Gastrocnemius medialis (tissue), 4 donors: ENCODE measurements at regions not wholly inside any gene's neighbourhood (a gene's known extent, or its start where the extent isn't known, plus 50 kb on each side); places are given as distances from the start of the nearest gene placed in this dataset.

Source experiments
- ATAC-seq, 2 donors: fragments of 150-250 bp; one replicate each; pipeline ENCODE4 v1.9.1; 2016
- DNase-seq, 2 donors: peaks; one replicate each; pipeline ENCODE4 v3.0.0-alpha.2; 2019
- H3K27ac ChIP-seq, 4 donors: fragments of 200-600 bp; sonication (generic); 1 replicate in 1 of 4; 2 replicates in 3 of 4; pipeline ENCODE4 v1.5.1; 2016 to 2018; ENCODE audit warnings: mild to moderate bottlenecking in 2 of 4, moderate library complexity in 1 of 4
- H3K27me3 ChIP-seq, 3 donors: fragments of 200-600 bp; sonication (generic) in 2 of 3; 1 replicate in 1 of 3; 2 replicates in 2 of 3; pipeline versions ENCODE4 v1.5.1 to v1.6.0; 2016 to 2019; ENCODE audit warnings: mild to moderate bottlenecking in 1 of 3, moderate library complexity in 1 of 3
- H3K36me3 ChIP-seq, 2 donors: fragments of 200-600 bp; sonication (generic) in 1 of 2; one replicate each; pipeline ENCODE4 v1.5.1; 2017 to 2018
- H3K4me1 ChIP-seq, 2 donors: fragments of 200-600 bp; sonication (generic) in 1 of 2; one replicate each; pipeline ENCODE4 v1.5.1; 2016 to 2017; ENCODE audit warnings: mild to moderate bottlenecking in 2 of 2
- H3K4me3 ChIP-seq, 4 donors: fragments of 200-600 bp; sonication (generic) in 3 of 4; 1 replicate in 1 of 4; 2 replicates in 3 of 4; pipeline ENCODE4 v1.5.1; 2016 to 2019; ENCODE audit warnings: mild to moderate bottlenecking in 2 of 4
- H3K9me3 ChIP-seq, 3 donors: fragments of 200-600 bp; sonication (generic) in 2 of 3; 1 replicate in 1 of 3; 2 replicates in 2 of 3; pipeline ENCODE4 v1.5.1; 2016 to 2019
- POLR2A ChIP-seq, 2 donors: fragments of 450-650 bp; IDR thresholded peaks; one replicate each; pipeline ENCODE4 v1.6.1; 2017; ENCODE audit warnings: antibody characterized with exemption in 2 of 2, mild to moderate bottlenecking in 2 of 2, moderate library complexity in 2 of 2
- in situ Hi-C, 4 donors: fragments of 200-750 bp; cut with MboI; loops; one replicate each; pipeline versions ENCODE4 v1.15.0 to v1.8.0; 2017; ENCODE audit warnings: low sequenced_read_pairs in 4 of 4
- intact Hi-C: fragments of 100-400 bp; cut with DNase I; formaldehyde crosslinking; loops from one replicate; pipeline ENCODE4 v1.15.1; 2023; ENCODE audit warnings: low total_unique reads
- TF ChIP-seq, protein P1 (sequence below), 5 experiments: fragments of 450-650 bp in 3 of 5; fragments of 200-600 bp in 2 of 5; sonication (generic) in 2 of 5; IDR thresholded peaks in 4 of 5; conservative IDR thresholded peaks in 1 of 5; 1 replicate in 4 of 5; 2 replicates in 1 of 5; pipeline ENCODE4 v1.5.1; 2016 to 2019; ENCODE audit warnings: antibody characterized with exemption in 5 of 5, mild to moderate bottlenecking in 3 of 5, moderate library complexity in 3 of 5

DNA sequence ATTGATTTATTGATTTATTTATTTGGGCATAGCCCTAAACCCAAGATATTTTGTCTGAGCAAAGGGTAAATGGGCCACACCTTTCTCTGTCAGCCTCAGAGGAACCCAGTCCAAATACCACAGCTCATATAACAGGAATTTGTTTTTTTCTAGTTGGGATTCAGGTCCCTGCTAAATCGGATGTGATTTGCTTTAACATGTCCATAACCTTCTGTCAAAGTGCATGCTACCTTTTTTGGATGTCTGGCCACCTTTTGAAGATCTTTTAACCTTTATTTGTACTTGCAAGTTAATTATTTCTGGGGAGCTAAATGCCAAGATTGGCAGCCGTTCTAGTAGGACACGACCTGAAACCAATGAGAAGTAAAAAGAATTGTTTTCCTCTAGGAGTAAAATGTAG, 303.2 kb upstream of the UBE2E3 start:
- no peaks in the 10 kb centered on the region for H3K4me1 ChIP-seq
- H3K4me3 ChIP-seq, result no peak overlapping the region
- in situ Hi-C loops, result no loop called here
- intact Hi-C loops, result no loop called here
- DNase-seq (no peak), ATAC-seq (no peak)
- TF ChIP-seq POLR2A (IDR thresholded peaks at IDR 0.05), result no peak
- TF ChIP-seq, protein P1, sequence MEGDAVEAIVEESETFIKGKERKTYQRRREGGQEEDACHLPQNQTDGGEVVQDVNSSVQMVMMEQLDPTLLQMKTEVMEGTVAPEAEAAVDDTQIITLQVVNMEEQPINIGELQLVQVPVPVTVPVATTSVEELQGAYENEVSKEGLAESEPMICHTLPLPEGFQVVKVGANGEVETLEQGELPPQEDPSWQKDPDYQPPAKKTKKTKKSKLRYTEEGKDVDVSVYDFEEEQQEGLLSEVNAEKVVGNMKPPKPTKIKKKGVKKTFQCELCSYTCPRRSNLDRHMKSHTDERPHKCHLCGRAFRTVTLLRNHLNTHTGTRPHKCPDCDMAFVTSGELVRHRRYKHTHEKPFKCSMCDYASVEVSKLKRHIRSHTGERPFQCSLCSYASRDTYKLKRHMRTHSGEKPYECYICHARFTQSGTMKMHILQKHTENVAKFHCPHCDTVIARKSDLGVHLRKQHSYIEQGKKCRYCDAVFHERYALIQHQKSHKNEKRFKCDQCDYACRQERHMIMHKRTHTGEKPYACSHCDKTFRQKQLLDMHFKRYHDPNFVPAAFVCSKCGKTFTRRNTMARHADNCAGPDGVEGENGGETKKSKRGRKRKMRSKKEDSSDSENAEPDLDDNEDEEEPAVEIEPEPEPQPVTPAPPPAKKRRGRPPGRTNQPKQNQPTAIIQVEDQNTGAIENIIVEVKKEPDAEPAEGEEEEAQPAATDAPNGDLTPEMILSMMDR (IDR thresholded peaks at IDR 0.05 in 4 of 5, conservative IDR thresholded peaks at IDR 0.05 in 1 of 5), result no peak
- H3K9me3 ChIP-seq, result no peaks in the 10 kb centered on the region
- H3K27me3 ChIP-seq, result no peaks in the 10 kb centered on the region
- H3K36me3 ChIP-seq, result no peaks in the 10 kb centered on the region
- no peak overlapping the region for H3K27ac ChIP-seq

DNA sequence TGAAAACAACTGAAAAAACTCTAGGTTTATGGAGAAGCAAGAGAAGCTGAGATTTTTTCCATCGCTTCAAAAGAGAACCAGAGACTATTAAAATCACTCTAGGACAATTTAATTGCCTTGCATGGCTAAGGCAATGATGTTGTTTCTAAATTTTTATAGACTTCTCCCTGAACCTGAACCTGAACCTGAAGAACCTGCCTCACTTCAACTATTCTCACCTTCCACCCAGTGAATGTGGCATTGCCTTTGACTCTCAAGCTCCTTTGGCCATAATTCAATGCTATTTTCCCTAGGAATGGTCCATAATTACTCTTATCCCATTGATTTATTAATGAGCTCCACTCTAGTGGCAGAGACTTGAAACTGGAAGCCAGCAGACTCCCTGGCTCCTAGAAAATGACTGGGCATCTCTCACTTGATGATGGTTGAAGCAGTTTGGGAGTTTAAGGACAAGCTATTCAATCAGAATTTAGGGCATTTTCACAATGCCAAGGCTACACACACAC, 303.8 kb upstream of the UBE2E3 start:
- TF ChIP-seq, protein P1 (IDR thresholded peaks at IDR 0.05 in 4 of 5, conservative IDR thresholded peaks at IDR 0.05 in 1 of 5), result no peak
- TF ChIP-seq POLR2A (IDR thresholded peaks at IDR 0.05), result no peak
- in situ Hi-C loops, result no loop called here
- Histone ChIP-seq H3K36me3 (no peaks in the 10 kb centered on the region), H3K4me3 (no peak overlapping the region), H3K4me1 (no peaks in the 10 kb centered on the region), H3K27me3 (no peaks in the 10 kb centered on the region), H3K9me3 (no peaks in the 10 kb centered on the region), H3K27ac (no peak overlapping the region)
- DNase-seq (no peak), ATAC-seq (no peak)
- intact Hi-C loops, result no loop called here

DNA sequence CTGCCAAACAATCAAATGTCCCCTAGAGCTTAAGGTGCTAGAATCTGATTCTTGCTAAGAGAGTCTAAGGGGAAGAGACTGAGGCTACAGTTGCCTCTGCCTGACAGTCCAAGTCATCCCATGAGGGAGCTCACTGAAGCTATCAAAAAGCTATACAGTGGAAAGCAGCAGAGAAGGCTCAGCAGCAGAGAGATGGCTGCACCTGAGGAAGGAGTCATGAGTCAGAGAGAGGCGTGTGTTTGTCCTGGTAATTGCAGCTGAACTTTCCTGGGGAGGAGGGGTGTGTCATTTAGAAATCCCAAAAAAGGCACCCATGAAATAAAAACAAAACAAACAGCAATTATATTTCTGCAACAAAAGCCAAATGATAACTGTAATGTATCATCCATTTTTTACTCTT, 305.2 kb upstream of the UBE2E3 start:
- ATAC-seq, result no peak
- in situ Hi-C loops, result no loop called here

DNA sequence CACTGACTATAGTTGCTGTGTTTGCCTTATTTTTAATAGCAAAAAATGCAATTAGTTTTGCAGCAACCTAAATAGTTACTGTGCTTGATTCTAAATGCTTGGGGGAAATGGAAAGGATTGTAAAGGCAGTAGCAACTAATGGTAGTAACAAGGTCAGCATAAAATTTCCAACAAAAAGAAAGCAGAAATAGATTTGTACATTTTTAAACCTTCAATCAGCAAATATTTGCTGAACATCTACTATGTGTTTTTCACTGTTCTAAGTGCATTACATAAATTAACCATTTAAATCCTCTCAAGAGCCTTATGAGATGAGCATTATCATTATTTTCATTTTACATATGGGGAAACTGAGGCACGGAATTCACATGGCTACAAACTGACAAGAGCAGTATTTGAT, 308.0 kb upstream of the UBE2E3 start:
- no peaks in the 10 kb centered on the region for H3K36me3 ChIP-seq
- no peak for DNase-seq
- H3K4me3 ChIP-seq, result no peak overlapping the region
- H3K4me1 ChIP-seq, result no peaks in the 10 kb centered on the region
- intact Hi-C loops (no loop called here), in situ Hi-C loops (no loop called here)
- H3K27ac ChIP-seq, result no peak overlapping the region
- no peaks in the 10 kb centered on the region for H3K9me3 ChIP-seq
- H3K27me3 ChIP-seq, result no peaks in the 10 kb centered on the region
- TF ChIP-seq, protein P1 (IDR thresholded peaks at IDR 0.05 in 4 of 5, conservative IDR thresholded peaks at IDR 0.05 in 1 of 5), result no peak
- no peak for TF ChIP-seq POLR2A (IDR thresholded peaks at IDR 0.05)
- no peak for ATAC-seq

More for the DNA sequence above, 305.2 kb upstream of the UBE2E3 start:
- Histone ChIP-seq H3K27ac (no peak overlapping the region), H3K36me3 (no peaks in the 10 kb centered on the region), H3K9me3 (no peaks in the 10 kb centered on the region), H3K4me1 (no peaks in the 10 kb centered on the region), H3K4me3 (no peak overlapping the region), H3K27me3 (no peaks in the 10 kb centered on the region)
- no peak for DNase-seq
- intact Hi-C loops, result no loop called here
- TF ChIP-seq, protein P1 (IDR thresholded peaks at IDR 0.05 in 4 of 5, conservative IDR thresholded peaks at IDR 0.05 in 1 of 5), result no peak
- TF ChIP-seq POLR2A (IDR thresholded peaks at IDR 0.05), result no peak
